ENCODE measurements at regions not wholly inside any gene's neighbourhood (a gene's known extent, or its start where the extent isn't known, plus 50 kb on each side); places are given as distances from the start of the nearest gene placed in this dataset.

GRCh38 chr2:129768485-129769184, 210.8 kb upstream of the RAB6C start:
- TF ChIP-seq CTCF (IDR thresholded peaks at IDR 0.05; ENCODE audit: low read depth, low read length) = no peak
- ChIA-PET POLR2A (no interaction called here), CTCF (no interaction called here)
- DNase-seq (ENCODE audit: low read depth, low spot score) = no peak
- Histone ChIP-seq H3K27ac (ENCODE audit: low read depth, low read length) (no peak overlapping the region), H3K27me3 (ENCODE audit: control insufficient read depth, insufficient read depth, low read length) (no peaks in the 10 kb centered on the region), H3K9me3 (ENCODE audit: control insufficient read depth, insufficient read depth, low read length) (peaks cover 44% of the 10 kb centered on the region), H3K4me3 (ENCODE audit: low read depth, low read length) (no peak overlapping the region)

GRCh38 chr2:129769185-129769991, 210.1 kb upstream of the RAB6C start:
- ChIA-PET POLR2A (no interaction called here), CTCF (no interaction called here)
- H3K27me3 ChIP-seq (ENCODE audit: control insufficient read depth, insufficient read depth, low read length) = no peaks in the 10 kb centered on the region
- H3K4me3 ChIP-seq (ENCODE audit: low read depth, low read length) = no peak overlapping the region
- DNase-seq (ENCODE audit: low read depth, low spot score) = no peak
- no peak for TF ChIP-seq CTCF (IDR thresholded peaks at IDR 0.05; ENCODE audit: low read depth, low read length)
- no peak overlapping the region for H3K27ac ChIP-seq (ENCODE audit: low read depth, low read length)
- peaks cover 40% of the 10 kb centered on the region for H3K9me3 ChIP-seq (ENCODE audit: control insufficient read depth, insufficient read depth, low read length)

- POLR2A ChIA-PET = no interaction called here
- no peaks in the 10 kb centered on the region for H3K27me3 ChIP-seq (ENCODE audit: control insufficient read depth, insufficient read depth, low read length)
- CTCF ChIA-PET = no interaction called here
- no peak overlapping the region for H3K4me3 ChIP-seq (ENCODE audit: low read depth, low read length)
- H3K9me3 ChIP-seq (ENCODE audit: control insufficient read depth, insufficient read depth, low read length) = peaks cover 18% of the 10 kb centered on the region
- TF ChIP-seq CTCF (IDR thresholded peaks at IDR 0.05; ENCODE audit: low read depth, low read length) = no peak
- no peak overlapping the region for H3K27ac ChIP-seq (ENCODE audit: low read depth, low read length)
- no peak for DNase-seq (ENCODE audit: low read depth, low spot score)
Measured at GRCh38 chr2:129771418-129772189, 207.9 kb upstream of the RAB6C start.

DNA sequence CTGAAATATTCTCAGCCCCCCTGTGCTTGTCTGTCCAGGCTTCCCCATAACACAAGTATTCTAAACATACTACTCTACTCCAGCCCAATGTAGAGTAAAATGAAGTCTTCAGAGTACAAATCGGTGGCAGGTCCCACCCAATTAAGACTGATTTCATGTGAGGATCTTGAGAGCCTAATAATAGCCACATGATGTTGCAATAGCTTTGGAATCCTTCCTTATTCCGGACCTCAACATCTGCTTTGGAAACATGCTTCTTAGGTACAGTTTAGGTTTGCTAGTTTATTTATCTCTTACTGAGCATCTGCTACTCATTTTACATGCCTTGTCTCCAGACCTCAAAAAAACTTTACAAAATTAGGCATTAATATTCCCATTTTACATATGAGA, 207.3 kb upstream of the RAB6C start:
- no peaks in the 10 kb centered on the region for H3K27me3 ChIP-seq (ENCODE audit: control insufficient read depth, insufficient read depth, low read length)
- H3K27ac ChIP-seq (ENCODE audit: low read depth, low read length) = no peak overlapping the region
- H3K9me3 ChIP-seq (ENCODE audit: control insufficient read depth, insufficient read depth, low read length) = peaks cover 15% of the 10 kb centered on the region
- H3K4me3 ChIP-seq (ENCODE audit: low read depth, low read length) = no peak overlapping the region
- ChIA-PET POLR2A (no interaction called here), CTCF (no interaction called here)
- DNase-seq (ENCODE audit: low read depth, low spot score) = no peak
- TF ChIP-seq CTCF (IDR thresholded peaks at IDR 0.05; ENCODE audit: low read depth, low read length) = no peak

All from AG04450 (cell line).